GM19238 (cell line): ENCODE measurements at regions not wholly inside any gene's neighbourhood (a gene's known extent, or its start where the extent isn't known, plus 50 kb on each side); places are given as distances from the start of the nearest gene placed in this dataset.

Experiments used
- DNase-seq: peaks from one replicate; pipeline ENCODE4 v3.0.0; 2011; ENCODE audit warnings: low spot score; ENCODE audit not compliant: insufficient read length

DNA sequence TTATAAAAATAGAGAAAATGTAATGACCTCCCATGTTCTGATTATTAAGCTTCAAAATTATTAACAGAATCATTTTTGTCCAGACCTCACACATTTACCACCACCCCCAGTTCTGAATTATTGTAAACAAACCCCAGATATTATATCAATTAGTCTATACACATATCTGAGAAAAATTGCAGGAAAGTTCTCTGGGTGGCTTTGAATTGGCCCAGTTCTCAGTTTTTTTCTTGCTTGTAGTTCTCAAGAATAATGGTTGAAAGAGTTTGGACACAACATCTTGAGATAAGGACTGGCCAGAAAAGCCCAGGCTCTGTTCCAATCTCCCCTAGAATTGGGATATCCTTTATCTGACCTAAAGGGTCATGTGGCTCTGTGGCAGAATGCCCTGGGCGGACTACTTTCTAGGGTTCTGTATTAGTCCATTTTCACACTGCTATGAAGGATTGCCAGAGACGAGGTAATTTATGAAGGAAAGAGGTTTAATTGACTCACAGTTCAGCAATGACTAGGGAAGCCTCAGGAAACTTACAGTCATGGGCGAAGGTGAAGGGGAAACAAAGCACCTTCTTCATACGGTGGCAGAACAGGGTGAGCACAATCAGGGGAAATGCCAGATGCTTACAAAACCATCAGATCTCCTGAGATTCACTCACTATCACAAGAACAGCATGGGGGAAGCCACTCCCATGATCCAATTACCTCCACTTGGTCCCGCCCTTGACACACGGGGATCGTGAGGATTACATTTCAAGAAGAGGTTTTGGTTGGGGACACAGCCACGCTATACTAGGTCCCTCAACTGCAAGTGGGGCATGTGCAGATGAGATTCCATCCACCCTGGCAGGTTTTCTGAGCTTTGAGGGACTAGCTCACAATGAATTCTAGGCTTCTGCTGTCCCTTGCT is 1504.6 kb upstream of the FLRT2 start:
- DNase-seq: no peak

DNA sequence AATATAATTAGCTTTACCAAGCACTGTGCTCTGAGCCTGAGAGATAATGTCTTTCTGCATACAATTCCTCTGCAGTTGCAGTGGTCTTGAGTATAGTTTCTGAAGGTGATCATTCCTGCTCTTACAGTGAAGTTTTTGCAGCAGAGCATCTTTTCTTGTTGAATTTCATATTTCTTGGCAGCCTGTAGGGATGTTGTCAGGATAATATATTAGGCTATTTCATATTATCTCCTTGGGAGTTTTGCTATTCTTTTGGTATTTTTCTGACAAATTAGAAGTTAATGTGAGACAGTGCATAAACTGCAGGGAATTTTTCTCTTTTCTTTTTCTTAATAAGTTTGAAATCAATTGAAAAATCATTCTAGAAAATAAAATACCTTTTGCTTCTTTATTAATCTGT is 1502.6 kb upstream of the FLRT2 start:
- DNase-seq: no peak

DNA sequence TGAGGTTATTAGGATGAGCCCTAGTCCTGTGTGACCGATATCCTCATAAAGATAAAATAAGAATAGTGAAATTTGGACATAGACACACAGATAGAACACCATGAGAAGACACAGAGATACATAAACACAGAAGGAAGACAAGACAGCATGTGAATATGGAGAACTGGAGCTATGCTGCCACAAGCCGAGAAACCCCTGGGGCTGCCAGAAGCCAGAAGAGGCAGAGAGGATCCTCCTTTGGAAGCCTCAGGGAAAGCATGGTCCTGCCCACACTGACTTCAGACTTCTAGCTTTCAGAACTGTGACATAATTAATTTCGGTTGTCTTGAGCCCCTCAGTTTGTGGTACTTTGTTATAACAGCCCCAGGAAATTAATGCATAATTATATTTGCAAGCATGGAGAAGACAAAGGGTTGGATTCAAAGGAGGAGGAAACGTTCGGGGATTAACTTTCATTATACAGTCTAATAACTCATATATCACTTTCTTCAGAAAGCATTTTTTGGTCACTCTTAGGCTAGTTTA is 1501.8 kb upstream of the FLRT2 start:
- DNase-seq: no peak

DNA sequence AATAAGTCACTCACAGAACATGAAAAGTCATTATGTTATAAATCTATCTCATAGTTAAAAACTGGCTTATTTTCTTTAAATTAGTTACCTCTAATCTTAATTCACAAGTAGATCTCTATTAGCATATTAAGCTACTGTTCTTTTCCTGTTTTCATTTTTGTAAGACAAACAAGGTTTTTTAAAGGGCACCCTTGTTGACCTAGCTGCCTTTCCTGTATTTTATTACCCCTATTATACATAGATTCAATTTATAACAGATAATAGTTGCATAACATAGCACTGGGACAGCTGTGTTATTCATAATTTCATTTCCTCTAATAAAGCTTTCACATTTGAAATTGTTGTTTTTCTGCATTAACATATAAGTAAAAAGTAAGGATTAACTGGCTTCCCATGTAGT is 1500.7 kb upstream of the FLRT2 start:
- DNase-seq: no peak

DNA sequence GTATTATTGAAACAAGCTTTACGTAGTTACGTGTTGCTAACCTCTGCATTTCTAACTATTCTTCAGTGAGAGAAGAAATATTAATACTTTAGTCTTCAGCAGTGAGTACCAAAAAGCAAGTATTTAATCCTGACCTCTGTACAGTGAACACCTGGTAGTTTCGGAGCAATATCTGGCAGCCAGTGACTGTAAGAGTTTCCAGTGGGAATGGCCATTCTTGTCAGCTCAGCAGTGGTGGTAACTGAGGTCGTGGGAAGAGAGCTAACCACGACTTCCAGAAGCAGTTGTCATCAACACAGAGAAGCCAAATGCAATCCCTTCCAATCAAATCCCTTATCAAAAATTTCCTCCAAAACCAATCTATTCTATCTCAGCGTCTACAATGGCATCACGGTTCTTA is 1500.2 kb upstream of the FLRT2 start:
- no peak for DNase-seq

DNA sequence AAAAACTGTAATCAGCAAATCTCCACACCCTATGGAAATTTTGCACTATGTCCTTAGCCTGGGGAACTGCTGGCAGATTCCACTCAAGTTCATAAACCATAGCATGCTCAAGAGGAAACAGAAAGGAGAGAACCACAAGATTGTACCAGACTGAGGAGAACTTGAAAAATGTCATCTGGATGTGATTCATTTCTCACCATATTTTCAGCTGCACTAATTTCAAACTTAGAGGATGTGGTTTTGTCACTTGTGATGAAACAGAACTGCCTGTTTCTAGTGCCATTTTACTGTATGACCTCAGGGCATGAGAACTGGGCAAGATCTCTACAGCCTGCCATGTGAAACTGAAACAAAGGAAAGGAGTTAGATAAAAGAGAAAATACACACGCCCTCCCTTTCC is 1493.1 kb upstream of the FLRT2 start:
- DNase-seq: no peak

DNA sequence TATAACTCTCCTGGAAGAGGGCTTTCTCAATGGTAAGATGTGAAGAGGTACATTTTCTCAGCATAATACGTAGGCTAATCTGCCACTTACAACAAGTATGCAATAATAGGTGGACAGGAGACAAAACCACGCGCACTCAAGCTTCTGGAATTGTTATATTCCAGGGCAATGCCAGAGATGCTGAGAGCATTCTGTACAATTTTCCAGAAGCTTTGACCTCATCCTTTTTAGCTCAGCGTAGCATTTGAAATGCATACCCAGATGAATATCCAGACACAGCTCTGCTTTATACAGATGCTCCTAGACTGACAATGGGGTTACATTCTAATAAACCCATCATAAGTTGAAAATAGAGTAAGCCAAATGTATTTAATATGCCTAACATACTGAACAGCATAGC is 1492.4 kb upstream of the FLRT2 start:
- DNase-seq: no peak

DNA sequence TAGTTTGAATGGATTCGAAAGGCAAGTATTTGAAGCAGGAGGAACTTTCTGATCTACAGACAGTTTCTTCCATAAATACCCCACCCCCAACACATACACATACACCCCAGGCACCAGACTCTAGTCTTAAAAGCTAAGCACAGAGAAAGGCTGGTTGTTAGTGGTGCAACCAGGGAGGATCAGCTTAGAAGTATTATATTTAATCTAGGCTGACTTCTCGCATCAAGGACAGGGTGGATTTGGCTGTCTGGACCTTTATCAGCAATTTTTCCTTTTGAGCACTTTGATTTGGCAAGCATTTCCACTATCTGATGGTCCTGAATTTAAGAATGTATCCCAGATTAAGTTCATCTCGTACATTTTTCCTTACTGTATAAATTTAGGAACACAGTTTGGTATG is 1489.8 kb upstream of the FLRT2 start:
- no peak for DNase-seq

DNA sequence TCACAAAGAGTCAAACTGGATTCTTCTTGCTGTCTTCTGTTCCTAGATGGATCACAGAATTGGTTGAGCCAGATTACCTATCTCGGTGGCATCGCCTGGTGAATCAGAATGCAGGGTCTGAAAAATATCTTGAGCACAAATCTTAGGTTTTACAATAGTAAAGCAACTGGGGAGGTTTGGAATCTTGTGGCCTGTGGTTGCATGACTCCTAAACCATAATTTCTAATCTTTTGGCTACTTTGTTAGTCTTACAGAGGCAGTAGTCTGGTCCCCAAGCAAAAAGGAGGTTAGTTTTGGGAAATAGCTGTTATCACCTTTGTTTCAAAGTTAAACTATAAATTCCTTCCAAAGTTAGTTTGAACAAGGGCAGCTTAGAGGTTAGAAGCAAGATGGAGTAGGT is 1488.5 kb upstream of the FLRT2 start:
- DNase-seq: no peak

DNA sequence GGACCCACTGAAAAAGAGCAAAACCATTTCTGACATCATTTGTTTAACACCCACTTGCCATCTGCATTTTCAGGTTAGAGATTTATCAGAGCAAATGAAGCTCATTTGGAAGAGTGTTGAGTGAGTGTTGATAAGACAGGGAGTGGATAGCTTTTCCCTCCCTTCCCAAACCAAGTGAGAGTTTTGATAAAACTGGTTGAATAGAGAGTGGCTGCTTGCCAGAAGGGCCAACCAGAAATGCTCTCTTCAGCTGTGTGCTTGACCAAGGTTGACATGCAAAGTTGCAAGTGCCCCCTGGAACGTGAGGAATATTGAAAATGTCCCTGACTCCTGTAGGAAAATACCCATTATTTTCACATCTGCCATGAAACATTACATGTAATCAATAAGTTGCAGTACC is 1487.0 kb upstream of the FLRT2 start:
- no peak for DNase-seq

DNA sequence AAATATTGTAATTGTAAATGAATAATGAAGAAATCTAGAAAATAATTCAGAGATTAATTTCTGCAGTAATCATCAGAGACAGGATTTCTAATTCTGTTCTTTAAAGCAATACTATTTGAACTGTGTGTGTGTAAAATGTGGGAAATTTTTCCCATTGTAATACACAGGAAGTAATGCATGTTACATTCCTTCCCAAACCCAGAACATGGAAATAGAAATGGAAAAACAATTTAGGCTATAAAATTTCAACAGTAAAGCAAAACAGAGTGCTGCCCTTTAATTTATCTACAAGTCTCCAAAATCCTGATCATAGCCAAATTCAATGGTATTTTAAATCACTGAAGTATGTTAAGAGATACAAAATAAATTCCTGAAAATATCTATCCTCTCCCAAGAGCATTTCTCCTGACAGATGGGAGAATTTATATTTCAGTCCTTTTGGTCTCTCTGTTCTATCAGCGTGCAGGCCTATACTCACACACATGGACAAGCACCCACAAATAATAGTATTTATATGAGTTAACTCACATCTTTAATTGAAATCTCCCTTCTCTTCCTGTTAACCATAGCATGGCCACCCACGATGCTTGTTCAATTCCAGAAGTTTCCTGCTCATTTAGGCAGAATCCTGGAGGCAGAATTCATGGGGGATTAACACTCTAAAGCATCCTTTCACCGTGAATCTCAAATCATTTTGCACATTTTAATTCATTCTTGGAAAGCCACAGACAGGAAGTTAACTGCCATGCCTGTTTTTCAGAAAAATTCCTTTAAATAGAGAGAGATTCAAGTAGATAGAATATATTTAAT is 1465.4 kb upstream of the FLRT2 start:
- DNase-seq: no peak

DNA sequence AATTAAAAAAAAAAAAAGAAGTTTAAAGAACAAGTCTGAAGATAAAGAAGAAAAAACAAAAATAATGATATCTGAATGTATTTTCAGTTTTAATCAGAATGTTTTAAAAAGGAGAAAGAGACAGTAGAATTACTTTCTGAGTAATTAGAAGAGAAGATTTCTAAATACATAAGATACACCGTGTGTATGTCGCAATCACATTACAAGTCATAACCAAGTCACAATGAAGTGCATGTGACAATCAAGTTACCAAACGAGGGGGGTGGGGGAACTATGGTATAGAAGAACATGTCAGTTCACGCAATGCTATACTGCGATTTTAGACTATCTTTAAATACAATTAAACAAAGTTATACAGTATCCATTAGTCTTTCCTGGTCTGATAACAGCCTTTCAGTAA is 1464.1 kb upstream of the FLRT2 start:
- DNase-seq: no peak

DNA sequence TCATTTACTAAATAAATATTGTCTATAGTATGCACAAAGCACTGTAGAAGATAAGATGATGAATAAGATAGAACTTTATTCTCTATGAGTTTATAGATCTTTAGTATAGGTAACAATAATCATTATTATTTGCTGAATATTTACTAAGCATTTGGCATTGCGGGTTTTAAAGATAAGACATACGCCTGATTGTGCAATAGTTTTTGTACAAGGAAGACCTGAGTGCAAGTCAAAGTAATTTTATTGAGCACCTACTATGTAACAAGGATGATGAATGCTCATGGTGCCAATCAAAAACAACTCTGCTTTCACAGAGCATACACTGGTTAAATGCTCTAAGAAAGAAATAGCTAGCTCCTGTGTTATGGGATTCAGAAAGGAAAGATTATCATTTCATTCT is 1461.7 kb upstream of the FLRT2 start:
- no peak for DNase-seq

DNA sequence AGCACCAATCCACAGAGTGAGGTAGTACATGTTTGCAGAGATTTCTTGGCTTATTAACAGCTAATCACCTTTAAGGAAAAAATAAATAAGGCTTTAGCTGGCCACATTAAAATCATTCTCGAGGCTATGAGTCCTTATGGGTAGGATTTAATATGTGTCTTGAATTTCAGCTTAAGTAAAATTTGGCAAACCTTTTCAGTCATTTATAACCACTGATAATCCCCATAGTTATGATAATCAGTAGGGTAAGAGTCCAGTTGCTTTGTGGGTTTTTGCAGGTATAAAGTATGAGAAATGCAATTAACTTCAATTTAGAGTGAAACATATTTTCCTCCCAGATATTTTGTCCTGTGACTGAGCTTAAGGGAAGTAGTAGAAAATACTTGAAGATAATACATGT is 1458.9 kb upstream of the FLRT2 start:
- DNase-seq: no peak

DNA sequence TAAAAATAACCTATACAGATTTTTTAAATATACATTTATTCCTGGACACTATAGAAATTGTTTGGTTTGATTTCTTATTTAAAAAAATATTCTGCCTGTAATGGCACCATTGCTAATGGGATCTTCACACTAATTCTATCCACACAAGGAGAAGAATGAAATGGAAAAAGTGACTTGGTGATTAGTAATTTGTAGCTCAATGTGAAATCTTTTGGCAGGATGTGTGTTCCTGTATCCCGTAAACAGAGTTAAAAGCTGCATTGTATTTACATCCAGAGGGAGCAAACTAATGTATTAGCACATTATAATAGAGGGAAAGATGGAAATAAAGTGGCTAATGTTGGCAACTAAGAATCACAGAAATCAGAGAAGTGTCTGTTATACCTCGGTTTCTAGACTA is 1455.3 kb upstream of the FLRT2 start:
- no peak for DNase-seq

DNA sequence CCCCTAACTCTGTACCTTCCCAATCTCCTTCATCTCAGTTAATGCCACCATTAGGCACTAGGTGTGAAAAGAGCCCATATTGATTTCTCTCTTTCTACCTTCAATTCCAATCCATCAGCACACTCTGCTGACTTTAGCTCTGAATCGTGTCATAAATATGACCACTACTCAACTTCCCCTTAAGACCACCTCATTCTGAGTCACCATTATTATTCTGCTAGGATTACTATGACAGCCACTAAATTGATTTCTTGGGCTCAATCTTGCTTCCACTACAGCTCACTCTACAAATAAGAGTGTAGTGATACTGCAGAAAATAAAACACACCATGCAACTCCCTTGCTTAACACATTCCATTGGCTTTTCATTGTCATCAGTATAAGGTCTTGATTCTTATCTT is 1449.0 kb upstream of the FLRT2 start:
- no peak for DNase-seq

DNA sequence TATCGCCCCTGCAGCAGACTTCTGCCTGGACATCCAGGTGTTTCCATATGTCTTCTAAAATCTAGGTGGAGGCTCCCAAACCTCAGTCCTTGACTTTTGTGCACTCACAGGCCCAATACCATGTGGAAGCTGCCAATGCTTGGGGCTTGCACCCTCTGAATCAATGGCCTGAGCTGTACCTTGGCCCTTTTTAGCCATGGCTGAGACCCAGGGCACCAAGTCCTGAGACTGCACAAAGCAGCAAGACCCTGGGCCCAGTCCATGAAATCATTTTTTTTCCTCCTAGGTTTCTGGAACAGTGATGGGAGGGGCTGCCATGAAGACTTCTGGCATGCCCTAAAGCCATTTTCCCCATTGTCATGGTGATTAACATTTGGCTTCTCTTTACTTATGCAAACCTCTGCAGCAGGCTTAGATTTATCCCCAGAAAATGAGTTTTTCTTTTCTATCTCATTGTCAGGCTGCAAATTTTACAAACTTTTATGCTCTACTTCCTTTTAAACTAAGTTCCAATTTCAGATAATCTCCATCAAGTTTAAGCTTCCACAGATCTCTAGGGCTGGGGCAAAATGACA is 1445.8 kb upstream of the FLRT2 start:
- DNase-seq: no peak

DNA sequence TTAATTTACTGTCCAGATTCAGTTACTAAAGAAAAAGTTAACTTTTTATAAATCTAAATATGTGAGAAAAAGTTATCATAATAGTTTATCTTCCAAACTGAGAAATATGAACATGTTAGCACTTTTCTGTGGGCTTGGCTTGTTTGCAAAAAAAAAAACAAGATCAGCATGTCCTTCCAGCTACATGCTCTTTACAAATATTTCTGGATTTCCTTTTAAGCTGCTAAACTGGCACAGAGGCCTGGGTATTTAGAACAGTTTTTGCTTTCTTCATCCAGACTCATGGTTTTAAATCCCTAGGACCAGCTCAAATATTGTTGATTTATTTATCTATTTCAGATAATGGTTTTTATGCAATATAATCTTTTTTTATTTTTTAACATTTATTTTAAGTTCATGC is 1444.5 kb upstream of the FLRT2 start:
- DNase-seq: no peak

DNA sequence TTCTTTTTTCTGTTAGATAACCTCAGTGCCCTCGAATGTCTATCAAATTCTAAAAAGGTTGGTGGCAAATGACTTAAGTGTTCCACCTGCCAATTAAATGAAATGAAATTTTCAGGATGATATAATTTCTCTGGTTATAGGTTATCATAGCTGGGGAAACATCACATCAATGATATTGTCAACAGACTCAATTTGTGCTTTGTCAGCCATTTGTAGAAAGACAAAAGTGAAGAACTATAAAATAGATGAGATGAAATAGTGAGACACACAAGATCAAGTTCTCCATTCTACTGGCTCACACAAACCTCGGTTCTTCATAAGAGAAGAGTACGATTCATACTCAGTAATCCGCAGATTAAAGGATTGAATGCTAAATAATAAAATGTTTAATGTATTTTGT is 1443.2 kb upstream of the FLRT2 start:
- DNase-seq: no peak

DNA sequence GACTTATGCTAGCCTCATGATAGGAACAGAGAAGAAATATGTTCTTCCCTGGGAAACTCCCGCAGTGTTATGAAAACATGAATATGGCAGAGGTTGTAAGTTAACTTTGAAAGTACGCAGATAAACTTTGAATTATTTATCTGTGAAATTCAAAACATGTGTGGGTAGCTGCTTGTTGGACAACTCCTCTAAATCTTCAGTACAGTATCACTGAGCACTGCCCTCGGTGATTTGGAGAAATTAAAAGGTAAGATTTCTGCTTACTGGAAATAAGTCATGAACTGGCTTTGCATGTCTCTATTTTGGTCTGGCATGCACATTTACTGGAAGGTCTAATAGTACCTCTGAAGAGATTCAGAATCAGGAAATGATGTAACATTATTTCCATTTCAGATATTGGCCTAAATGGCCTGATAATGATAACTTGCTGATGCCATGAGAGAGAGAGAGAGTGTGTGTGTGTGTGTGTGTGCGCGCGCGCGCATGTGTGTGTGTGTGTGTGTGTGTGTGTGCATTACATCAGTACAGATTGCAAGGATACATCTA is 1441.9 kb upstream of the FLRT2 start:
- DNase-seq: no peak

DNA sequence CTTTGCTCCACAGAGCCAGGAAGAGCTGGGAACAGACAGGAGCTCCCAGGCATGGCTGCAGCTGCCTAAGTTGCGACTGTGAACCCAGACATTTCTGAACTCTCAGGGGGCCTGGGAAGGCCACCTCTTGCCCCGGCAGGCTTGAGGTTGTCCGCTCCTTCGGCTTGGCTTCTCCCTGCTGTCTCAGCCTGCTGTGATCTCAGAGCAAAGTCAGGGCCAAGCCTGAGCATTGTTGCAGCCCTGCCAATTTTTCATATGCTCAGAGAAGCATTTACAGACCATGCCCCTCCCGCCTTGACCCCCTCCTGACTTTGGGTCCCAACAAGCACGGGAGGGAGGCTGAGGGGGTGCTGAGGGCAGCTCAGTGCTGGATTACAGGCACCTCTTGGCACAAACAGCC is 1439.1 kb upstream of the FLRT2 start:
- DNase-seq: no peak

DNA sequence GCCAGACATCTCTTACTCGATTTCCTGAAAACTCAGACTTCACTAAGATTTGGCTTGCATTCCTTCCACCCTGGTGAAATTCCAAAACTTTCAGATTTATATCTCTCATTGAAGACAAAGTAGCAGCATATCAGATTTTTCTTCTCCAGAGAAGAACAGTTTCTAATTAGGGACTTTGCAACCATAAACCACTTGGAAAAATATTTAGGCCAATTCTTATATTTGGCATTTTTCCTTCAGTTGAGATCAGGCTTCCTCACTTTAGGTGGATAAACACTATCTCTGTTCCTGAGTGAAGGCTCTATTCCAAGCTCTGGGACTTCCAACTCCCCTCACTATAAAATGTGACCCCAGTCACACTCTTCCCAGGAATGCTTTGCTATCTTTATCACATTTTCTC is 1434.3 kb upstream of the FLRT2 start:
- DNase-seq: no peak
